22Rv1 (cell line): ENCODE measurements at regions not wholly inside any gene's neighbourhood (a gene's known extent, or its start where the extent isn't known, plus 50 kb on each side); places are given as distances from the start of the nearest gene placed in this dataset.

Experiments
- ZFX ChIP-seq: fragments of 450-650 bp; IDR thresholded peaks from 2 replicates; pipeline ENCODE4 v1.6.1; 2017; ENCODE audit warnings: antibody characterized with exemption, borderline replicate concordance
- TF ChIP-seq, protein P1 (sequence below): fragments of 450-650 bp; IDR thresholded peaks from 2 replicates; pipeline ENCODE4 v1.5.1; 2017; ENCODE audit warnings: mild to moderate bottlenecking

DNA sequence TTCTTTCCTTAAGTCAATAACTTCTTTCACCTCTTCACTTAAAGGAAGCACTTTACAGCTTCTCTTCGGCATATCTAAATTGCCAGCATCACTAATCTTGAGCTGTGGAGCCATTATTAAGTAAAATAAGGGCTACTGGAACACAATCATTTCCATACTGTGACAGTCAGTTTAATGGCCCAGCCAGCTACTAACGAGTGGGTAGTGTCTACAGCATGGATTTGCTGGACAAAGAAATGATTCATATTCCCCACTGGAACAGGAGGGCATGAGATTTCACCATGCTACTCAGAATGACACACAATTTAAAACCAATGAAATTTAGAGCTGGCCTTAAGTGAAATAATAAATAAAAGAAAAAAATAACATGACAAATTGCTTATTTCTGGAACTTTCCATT is 72.1 kb downstream of the DDIT4L start:
- TF ChIP-seq, protein P1, sequence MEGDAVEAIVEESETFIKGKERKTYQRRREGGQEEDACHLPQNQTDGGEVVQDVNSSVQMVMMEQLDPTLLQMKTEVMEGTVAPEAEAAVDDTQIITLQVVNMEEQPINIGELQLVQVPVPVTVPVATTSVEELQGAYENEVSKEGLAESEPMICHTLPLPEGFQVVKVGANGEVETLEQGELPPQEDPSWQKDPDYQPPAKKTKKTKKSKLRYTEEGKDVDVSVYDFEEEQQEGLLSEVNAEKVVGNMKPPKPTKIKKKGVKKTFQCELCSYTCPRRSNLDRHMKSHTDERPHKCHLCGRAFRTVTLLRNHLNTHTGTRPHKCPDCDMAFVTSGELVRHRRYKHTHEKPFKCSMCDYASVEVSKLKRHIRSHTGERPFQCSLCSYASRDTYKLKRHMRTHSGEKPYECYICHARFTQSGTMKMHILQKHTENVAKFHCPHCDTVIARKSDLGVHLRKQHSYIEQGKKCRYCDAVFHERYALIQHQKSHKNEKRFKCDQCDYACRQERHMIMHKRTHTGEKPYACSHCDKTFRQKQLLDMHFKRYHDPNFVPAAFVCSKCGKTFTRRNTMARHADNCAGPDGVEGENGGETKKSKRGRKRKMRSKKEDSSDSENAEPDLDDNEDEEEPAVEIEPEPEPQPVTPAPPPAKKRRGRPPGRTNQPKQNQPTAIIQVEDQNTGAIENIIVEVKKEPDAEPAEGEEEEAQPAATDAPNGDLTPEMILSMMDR = no peak
- no peak for TF ChIP-seq ZFX
